ENCODE measurements at regions not wholly inside any gene's neighbourhood (a gene's known extent, or its start where the extent isn't known, plus 50 kb on each side); places are given as distances from the start of the nearest gene placed in this dataset.

DNA sequence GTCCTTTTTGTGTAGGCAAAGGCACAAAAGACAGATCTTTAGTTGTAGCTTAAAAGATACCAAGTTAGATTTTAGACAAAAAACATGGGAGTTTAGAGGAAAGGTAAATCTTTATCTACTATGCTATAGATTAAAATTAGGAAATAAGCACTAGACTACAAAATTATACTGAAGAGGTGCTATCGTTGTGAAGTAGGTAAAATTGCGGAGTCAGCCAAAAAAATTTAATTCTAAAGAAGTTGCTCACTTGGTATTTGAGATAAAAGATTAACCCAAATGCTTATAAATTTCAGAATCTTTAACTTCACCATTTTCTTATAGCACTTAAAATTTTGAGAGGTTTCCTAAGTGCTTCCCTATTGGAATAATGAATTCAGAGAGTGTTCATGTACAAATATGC is 604.1 kb downstream of the GRXCR1 start:
- TF ChIP-seq EZH2 (IDR thresholded peaks at IDR 0.05; ENCODE audit: insufficient read depth, low read length) = no peak
- TF ChIP-seq, protein P1, sequence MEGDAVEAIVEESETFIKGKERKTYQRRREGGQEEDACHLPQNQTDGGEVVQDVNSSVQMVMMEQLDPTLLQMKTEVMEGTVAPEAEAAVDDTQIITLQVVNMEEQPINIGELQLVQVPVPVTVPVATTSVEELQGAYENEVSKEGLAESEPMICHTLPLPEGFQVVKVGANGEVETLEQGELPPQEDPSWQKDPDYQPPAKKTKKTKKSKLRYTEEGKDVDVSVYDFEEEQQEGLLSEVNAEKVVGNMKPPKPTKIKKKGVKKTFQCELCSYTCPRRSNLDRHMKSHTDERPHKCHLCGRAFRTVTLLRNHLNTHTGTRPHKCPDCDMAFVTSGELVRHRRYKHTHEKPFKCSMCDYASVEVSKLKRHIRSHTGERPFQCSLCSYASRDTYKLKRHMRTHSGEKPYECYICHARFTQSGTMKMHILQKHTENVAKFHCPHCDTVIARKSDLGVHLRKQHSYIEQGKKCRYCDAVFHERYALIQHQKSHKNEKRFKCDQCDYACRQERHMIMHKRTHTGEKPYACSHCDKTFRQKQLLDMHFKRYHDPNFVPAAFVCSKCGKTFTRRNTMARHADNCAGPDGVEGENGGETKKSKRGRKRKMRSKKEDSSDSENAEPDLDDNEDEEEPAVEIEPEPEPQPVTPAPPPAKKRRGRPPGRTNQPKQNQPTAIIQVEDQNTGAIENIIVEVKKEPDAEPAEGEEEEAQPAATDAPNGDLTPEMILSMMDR (IDR thresholded peaks at IDR 0.05; ENCODE audit: insufficient read depth, low read depth, low read length) = no peak
